Uterus (tissue), 3 donors: ENCODE measurements at regions not wholly inside any gene's neighbourhood (a gene's known extent, or its start where the extent isn't known, plus 50 kb on each side); places are given as distances from the start of the nearest gene placed in this dataset.

Experiments used
- DNase-seq, 2 donors: peaks; one replicate each; pipeline ENCODE4 v3.0.0-alpha.2; 2019 to 2020
- H3K27ac ChIP-seq, 2 donors: fragments of 200-600 bp; sonication (generic); 1 replicate in 1 of 2; 2 replicates in 1 of 2; pipeline ENCODE4 v1.5.1; 2016 to 2018
- H3K27me3 ChIP-seq, 2 donors: fragments of 200-600 bp; sonication (generic); one replicate each; pipeline ENCODE4 v1.5.1; 2018 to 2019; ENCODE audit warnings: control low read depth in 1 of 2
- H3K36me3 ChIP-seq, 2 donors: fragments of 200-600 bp; sonication (generic); one replicate each; pipeline ENCODE4 v1.5.1; 2019; ENCODE audit warnings: control low read depth in 1 of 2
- H3K4me1 ChIP-seq, 2 donors: fragments of 200-600 bp; sonication (generic); one replicate each; pipeline ENCODE4 v1.5.1; 2018 to 2019; ENCODE audit warnings: control low read depth in 1 of 2
- H3K4me3 ChIP-seq, 2 donors: fragments of 200-600 bp; sonication (generic); 1 replicate in 1 of 2; 2 replicates in 1 of 2; pipeline ENCODE4 v1.5.1; 2018 to 2019; ENCODE audit warnings: mild to moderate bottlenecking in 1 of 2
- H3K9me3 ChIP-seq, 2 donors: fragments of 200-600 bp; sonication (generic); one replicate each; pipeline ENCODE4 v1.5.1; 2019; ENCODE audit warnings: control low read depth in 1 of 2
- CTCF ChIP-seq, 4 experiments: fragments of 200-600 bp in 2 of 4; fragments of 450-650 bp in 2 of 4; sonication (generic) in 2 of 4; IDR thresholded peaks; one replicate each; pipeline ENCODE4 v1.5.1; 2016 to 2019; ENCODE audit warnings: antibody characterized with exemption in 4 of 4, mild to moderate bottlenecking in 2 of 4, moderate library complexity in 1 of 4
- POLR2A ChIP-seq, 2 donors: fragments of 450-650 bp; IDR thresholded peaks; one replicate each; pipeline ENCODE4 v1.6.1; 2016; ENCODE audit warnings: antibody characterized with exemption in 2 of 2, mild to moderate bottlenecking in 1 of 2, moderate library complexity in 1 of 2
- intact Hi-C: fragments of 100-400 bp; cut with DNase I; formaldehyde crosslinking; loops from one replicate; pipeline ENCODE4 v1.15.1; 2023; ENCODE audit warnings: low total_unique reads
- donor health status: DM: yes; HTN: yes; CAD: no.

- H3K27ac ChIP-seq, result no peak overlapping the region
- H3K4me3 ChIP-seq, result no peak overlapping the region
- no peak for DNase-seq
- intact Hi-C loops, result no loop called here
- no peaks in the 10 kb centered on the region for H3K36me3 ChIP-seq
- H3K9me3 ChIP-seq, result no peaks in the 10 kb centered on the region
- H3K27me3 ChIP-seq, result no peaks in the 10 kb centered on the region
- TF ChIP-seq CTCF (IDR thresholded peaks at IDR 0.05) (no peak), POLR2A (IDR thresholded peaks at IDR 0.05) (no peak)
- H3K4me1 ChIP-seq, result no peaks in the 10 kb centered on the region
Observed at GRCh38 chr1:80994934-80995333, 805.8 kb upstream of the ADGRL2 start.

- DNase-seq, result no peak
- Histone ChIP-seq H3K27me3 (no peaks in the 10 kb centered on the region), H3K36me3 (no peaks in the 10 kb centered on the region), H3K27ac (no peak overlapping the region), H3K4me3 (no peak overlapping the region), H3K9me3 (no peaks in the 10 kb centered on the region), H3K4me1 (no peaks in the 10 kb centered on the region)
- intact Hi-C loops, result no loop called here
- TF ChIP-seq POLR2A (IDR thresholded peaks at IDR 0.05) (no peak), CTCF (IDR thresholded peaks at IDR 0.05) (no peak)
Observed at GRCh38 chr1:80994038-80994437, 806.7 kb upstream of the ADGRL2 start.

- Histone ChIP-seq H3K4me3 (no peak overlapping the region), H3K27ac (no peak overlapping the region), H3K4me1 (no peaks in the 10 kb centered on the region), H3K36me3 (no peaks in the 10 kb centered on the region), H3K9me3 (no peaks in the 10 kb centered on the region), H3K27me3 (no peaks in the 10 kb centered on the region)
- no peak for DNase-seq
- intact Hi-C loops, result no loop called here
- TF ChIP-seq POLR2A (IDR thresholded peaks at IDR 0.05), result no peak
- TF ChIP-seq CTCF (IDR thresholded peaks at IDR 0.05), result no peak
Observed at GRCh38 chr1:80993154-80993980, 807.4 kb upstream of the ADGRL2 start.

- Histone ChIP-seq H3K36me3 (no peaks in the 10 kb centered on the region), H3K27ac (no peak overlapping the region), H3K9me3 (no peaks in the 10 kb centered on the region), H3K27me3 (no peaks in the 10 kb centered on the region), H3K4me1 (no peaks in the 10 kb centered on the region), H3K4me3 (no peak overlapping the region)
- DNase-seq, result no peak
- TF ChIP-seq CTCF (IDR thresholded peaks at IDR 0.05) (no peak), POLR2A (IDR thresholded peaks at IDR 0.05) (no peak)
- intact Hi-C loops, result no loop called here
Observed at GRCh38 chr1:80989455-80989854, 811.3 kb upstream of the ADGRL2 start.

GRCh38 chr1:80988926-80989325 lies 811.8 kb upstream of the ADGRL2 start:
- H3K4me3 ChIP-seq, result no peak overlapping the region
- no peaks in the 10 kb centered on the region for H3K9me3 ChIP-seq
- no peak overlapping the region for H3K27ac ChIP-seq
- H3K4me1 ChIP-seq, result no peaks in the 10 kb centered on the region
- H3K36me3 ChIP-seq, result no peaks in the 10 kb centered on the region
- DNase-seq, result no peak
- TF ChIP-seq CTCF (IDR thresholded peaks at IDR 0.05) (no peak), POLR2A (IDR thresholded peaks at IDR 0.05) (no peak)
- intact Hi-C loops, result no loop called here
- no peaks in the 10 kb centered on the region for H3K27me3 ChIP-seq
